ENCODE measurements at regions not wholly inside any gene's neighbourhood (a gene's known extent, or its start where the extent isn't known, plus 50 kb on each side); places are given as distances from the start of the nearest gene placed in this dataset.

DNA sequence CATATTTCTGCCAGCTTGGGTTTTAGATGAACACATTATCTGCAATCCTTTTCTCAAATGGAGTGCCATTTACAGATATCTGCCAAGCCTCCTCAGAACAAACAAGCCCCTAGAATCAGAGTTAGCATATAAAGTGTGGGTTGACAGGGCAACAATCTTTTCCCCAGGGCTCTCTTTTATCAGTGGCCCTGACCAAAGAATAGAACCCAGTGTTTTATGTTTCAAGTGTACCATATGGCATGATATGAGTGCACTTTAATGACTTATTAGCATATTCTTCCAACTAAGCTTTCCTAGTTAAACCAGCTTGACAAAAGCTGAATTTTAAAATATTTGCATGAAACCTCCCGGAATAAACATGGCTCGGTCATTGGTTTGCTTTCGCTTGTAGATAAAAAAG lies 57.3 kb downstream of the EVX1 start:
- no peak overlapping the region for H3K4me3 ChIP-seq
- peaks cover 8% of the 10 kb centered on the region; the same call in 1 of the 2 replicates for H3K27me3 ChIP-seq (replicated peaks)
- no peak for DNase-seq (ENCODE audit: low read depth in 1 of 2, low spot score in 2 of 2)
- H3K36me3 ChIP-seq: no peaks in the 10 kb centered on the region
- no peaks in the 10 kb centered on the region for H3K9me3 ChIP-seq (replicated peaks)
- no peaks in the 10 kb centered on the region for H3K4me1 ChIP-seq (replicated peaks)
- no peak overlapping the region for H3K27ac ChIP-seq

DNA sequence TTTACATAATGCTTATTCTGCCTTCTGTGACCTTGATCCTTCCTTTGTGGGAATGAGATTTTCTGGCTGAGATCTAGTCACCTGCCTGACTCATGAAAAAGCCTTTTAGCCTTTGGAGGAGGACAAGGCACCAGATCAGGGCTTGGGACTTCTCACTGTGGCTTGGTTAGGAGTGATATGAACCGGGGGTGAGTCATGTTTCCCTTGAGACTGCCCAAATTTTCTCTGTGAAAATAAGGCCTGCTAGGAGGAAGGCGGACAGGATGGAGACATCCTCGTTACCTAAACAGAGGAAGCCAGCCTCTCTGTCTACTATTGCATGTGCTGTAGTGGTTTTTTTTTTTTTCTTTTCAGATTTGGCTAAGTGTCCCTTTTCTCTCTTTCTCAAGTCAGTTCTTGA lies 57.8 kb downstream of the EVX1 start:
- no peak overlapping the region for H3K4me3 ChIP-seq
- no peaks in the 10 kb centered on the region for H3K4me1 ChIP-seq (replicated peaks)
- H3K36me3 ChIP-seq: no peaks in the 10 kb centered on the region
- H3K9me3 ChIP-seq (replicated peaks): no peaks in the 10 kb centered on the region
- no peak overlapping the region for H3K27ac ChIP-seq
- DNase-seq (ENCODE audit: low read depth in 1 of 2, low spot score in 2 of 2): no peak
- H3K27me3 ChIP-seq (replicated peaks): peaks cover 8% of the 10 kb centered on the region; the same call in 1 of the 2 replicates

DNA sequence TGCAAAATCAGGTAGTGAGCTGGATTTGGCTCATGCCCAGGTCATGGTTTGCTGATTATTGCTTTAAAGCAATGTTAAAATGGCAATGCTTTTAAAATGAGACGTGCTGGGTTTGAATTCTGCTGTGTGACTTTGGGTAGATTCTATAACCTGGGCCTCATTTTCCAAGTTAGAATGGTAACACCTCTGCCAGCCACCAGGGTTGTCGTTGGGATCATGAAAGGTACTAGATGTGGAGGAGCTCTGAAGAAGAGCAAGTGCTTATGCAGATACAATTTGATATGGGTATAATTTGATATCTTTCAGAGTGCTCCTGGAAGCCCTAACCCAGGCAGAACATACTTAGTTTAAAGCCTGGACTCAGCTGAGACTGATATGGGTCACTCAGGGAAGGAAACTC lies 60.0 kb downstream of the EVX1 start:
- Histone ChIP-seq H3K36me3 (no peaks in the 10 kb centered on the region), H3K9me3 (replicated peaks) (no peaks in the 10 kb centered on the region), H3K27me3 (replicated peaks) (peaks cover 8% of the 10 kb centered on the region; the same call in 1 of the 2 replicates)

GRCh38 chr7:27303026-27303425 lies 60.4 kb downstream of the EVX1 start:
- no peaks in the 10 kb centered on the region for H3K4me1 ChIP-seq (replicated peaks)
- no peak overlapping the region for H3K27ac ChIP-seq
- no peak for DNase-seq (ENCODE audit: low read depth in 1 of 2, low spot score in 2 of 2)
- H3K36me3 ChIP-seq: no peaks in the 10 kb centered on the region
- peaks cover 8% of the 10 kb centered on the region; the same call in 1 of the 2 replicates for H3K27me3 ChIP-seq (replicated peaks)
- no peaks in the 10 kb centered on the region for H3K9me3 ChIP-seq (replicated peaks)
- H3K4me3 ChIP-seq: no peak overlapping the region

More for the DNA sequence above, 60.0 kb downstream of the EVX1 start:
- no peak for DNase-seq (ENCODE audit: low read depth in 1 of 2, low spot score in 2 of 2)
- Histone ChIP-seq H3K27ac (no peak overlapping the region), H3K4me1 (replicated peaks) (no peaks in the 10 kb centered on the region), H3K4me3 (no peak overlapping the region)

DNA sequence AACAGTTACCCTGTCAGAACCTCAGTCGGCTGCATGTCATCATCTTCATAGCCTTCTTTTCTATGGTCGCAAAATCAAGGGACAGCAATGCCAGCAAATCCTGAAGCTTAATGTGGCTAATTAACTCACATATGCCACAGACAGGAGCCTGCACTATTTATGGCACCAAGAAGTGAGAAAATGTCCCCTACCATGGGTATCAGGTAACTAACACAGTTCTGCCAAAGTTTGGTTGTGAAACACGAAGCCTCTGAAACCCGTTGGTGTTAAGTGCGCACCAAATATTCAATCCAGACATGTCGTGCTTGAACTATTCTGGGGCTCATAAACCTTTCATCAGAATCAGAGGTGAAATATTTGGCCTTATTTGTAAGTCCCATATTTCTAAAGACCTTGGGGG lies 63.3 kb downstream of the EVX1 start:
- Histone ChIP-seq H3K27ac (no peak overlapping the region), H3K27me3 (replicated peaks) (peaks cover 8% of the 10 kb centered on the region; the same call in 1 of the 2 replicates), H3K36me3 (no peaks in the 10 kb centered on the region), H3K4me1 (replicated peaks) (no peaks in the 10 kb centered on the region), H3K9me3 (replicated peaks) (no peaks in the 10 kb centered on the region), H3K4me3 (no peak overlapping the region)
- no peak for DNase-seq (ENCODE audit: low read depth in 1 of 2, low spot score in 2 of 2)

- DNase-seq (ENCODE audit: low read depth in 1 of 2, low spot score in 2 of 2): no peak
- Histone ChIP-seq H3K4me1 (replicated peaks) (no peaks in the 10 kb centered on the region), H3K27me3 (replicated peaks) (peaks cover 10% of the 10 kb centered on the region), H3K9me3 (replicated peaks) (0 out of 2 replicates have a peak, but pooled peaks cover 2% of the 10 kb centered on the region), H3K27ac (no peak overlapping the region), H3K4me3 (no peak overlapping the region), H3K36me3 (no peaks in the 10 kb centered on the region)
Measured at GRCh38 chr7:27312820-27313219, 70.2 kb downstream of the EVX1 start.

DNA sequence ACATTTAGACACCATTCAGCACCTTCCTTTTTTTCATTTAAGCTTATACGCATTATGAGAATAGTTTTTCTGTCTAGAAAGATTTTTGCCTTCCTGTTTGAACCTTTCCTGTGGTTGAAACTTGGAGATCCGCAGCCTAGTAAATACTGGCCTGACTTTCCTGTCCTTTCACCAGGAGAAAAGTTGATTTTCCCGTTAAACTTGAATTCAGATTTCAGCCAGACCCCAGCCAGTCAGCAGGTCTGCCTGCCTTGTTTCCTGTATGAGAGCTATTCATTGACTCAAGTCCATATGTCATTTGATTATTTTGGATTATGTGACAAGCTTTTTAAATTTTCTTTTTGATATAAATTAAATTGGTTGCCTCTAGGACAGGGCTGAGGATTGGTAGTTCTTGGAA lies 71.5 kb downstream of the EVX1 start:
- no peaks in the 10 kb centered on the region for H3K4me1 ChIP-seq (replicated peaks)
- H3K27me3 ChIP-seq (replicated peaks): peaks cover 10% of the 10 kb centered on the region
- H3K9me3 ChIP-seq (replicated peaks): 0 out of 2 replicates have a peak, but pooled peaks cover 2% of the 10 kb centered on the region
- no peak for DNase-seq (ENCODE audit: low read depth in 1 of 2, low spot score in 2 of 2)
- no peaks in the 10 kb centered on the region for H3K36me3 ChIP-seq
- no peak overlapping the region for H3K27ac ChIP-seq
- no peak overlapping the region for H3K4me3 ChIP-seq

DNA sequence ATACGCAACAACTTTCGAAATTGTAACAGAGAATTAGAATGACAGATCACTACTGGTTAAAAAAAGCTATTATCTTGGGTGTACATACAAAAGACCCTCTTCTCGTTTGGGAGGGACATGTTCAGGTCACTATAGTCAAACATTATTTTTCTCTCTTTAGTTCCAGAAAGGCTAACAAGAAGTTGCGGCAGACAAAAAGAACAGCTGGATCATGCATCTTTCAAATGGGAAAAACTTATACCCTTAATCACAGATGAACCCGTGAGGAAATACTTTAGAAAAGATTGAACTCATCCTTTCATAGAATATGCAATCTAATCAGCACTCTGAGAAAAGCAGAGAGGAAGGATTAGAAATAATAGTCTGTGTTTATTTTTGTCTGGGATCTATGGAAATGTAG lies 72.5 kb downstream of the EVX1 start:
- no peak for DNase-seq (ENCODE audit: low read depth in 1 of 2, low spot score in 2 of 2)
- H3K27ac ChIP-seq: no peak overlapping the region

DNA sequence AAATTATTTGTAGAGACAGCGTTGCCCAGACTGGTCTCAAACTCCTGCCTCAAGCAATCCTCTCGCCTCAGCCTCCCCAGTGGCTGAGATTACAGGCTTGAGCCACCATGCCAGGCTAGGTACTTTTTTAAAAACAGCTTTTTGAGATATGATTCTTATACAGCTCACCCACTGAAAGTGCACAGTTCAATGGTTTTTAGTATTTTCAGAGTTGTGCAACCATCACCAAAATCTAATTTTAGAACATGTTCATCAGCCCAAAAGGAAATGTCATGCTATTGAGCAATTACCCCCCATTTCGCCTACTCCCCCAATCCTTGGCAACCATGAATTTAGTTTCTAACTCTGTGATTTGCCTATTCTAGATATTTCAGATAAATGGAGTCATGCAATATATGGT lies 73.7 kb downstream of the EVX1 start:
- Histone ChIP-seq H3K27ac (no peak overlapping the region), H3K4me3 (no peak overlapping the region), H3K9me3 (replicated peaks) (0 out of 2 replicates have a peak, but pooled peaks cover 2% of the 10 kb centered on the region), H3K4me1 (replicated peaks) (no peaks in the 10 kb centered on the region), H3K36me3 (no peaks in the 10 kb centered on the region), H3K27me3 (replicated peaks) (peaks cover 13% of the 10 kb centered on the region)
- no peak for DNase-seq (ENCODE audit: low read depth in 1 of 2, low spot score in 2 of 2)

More for the DNA sequence above, 72.5 kb downstream of the EVX1 start:
- Histone ChIP-seq H3K4me1 (replicated peaks) (no peaks in the 10 kb centered on the region), H3K27me3 (replicated peaks) (peaks cover 10% of the 10 kb centered on the region), H3K9me3 (replicated peaks) (0 out of 2 replicates have a peak, but pooled peaks cover 2% of the 10 kb centered on the region), H3K36me3 (no peaks in the 10 kb centered on the region), H3K4me3 (no peak overlapping the region)

DNA sequence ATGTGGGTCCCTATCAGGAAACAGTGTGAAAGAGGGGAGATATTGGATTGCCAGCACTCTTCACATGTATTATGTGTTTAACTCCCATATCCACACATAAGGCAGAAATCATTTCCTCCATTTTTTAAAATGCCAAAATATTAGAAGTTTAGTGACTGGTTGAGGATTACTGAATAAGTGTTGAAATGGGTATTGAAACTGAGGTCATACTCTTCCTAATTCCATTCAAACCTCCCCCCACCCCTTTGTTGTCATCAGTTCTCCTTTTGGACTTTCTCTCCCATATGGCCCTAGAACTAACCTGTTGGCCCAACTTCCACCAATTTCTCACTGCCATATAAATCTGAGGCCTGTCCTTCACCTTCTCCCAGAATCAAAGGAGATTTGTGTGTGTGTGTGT lies 81.6 kb downstream of the EVX1 start:
- Histone ChIP-seq H3K27me3 (replicated peaks) (peaks cover 3% of the 10 kb centered on the region; the same call in 1 of the 2 replicates), H3K4me1 (replicated peaks) (no peaks in the 10 kb centered on the region), H3K27ac (no peak overlapping the region), H3K36me3 (no peaks in the 10 kb centered on the region), H3K9me3 (replicated peaks) (no peaks in the 10 kb centered on the region; the same call in 1 of the 2 replicates), H3K4me3 (no peak overlapping the region)
- no peak for DNase-seq (ENCODE audit: low read depth in 1 of 2, low spot score in 2 of 2)

DNA sequence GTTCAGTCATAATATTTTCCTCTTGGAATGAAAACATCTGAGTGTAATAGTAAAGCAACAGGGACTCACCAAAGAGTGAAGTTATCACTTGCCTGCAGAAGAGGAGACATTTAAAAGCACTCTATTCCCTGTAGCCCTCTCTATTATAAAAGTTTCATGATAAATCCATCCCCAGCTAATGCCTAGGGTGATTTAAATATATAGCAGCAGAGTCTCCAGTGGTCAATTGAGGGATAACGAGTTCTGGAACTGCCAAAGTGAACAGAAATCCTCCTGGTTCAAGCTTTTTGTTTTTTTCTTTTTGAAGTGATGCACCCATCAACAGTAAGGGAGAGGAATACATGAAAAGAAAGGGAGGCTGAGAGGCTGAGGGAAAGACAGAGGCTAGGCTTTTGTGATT lies 87.3 kb downstream of the EVX1 start:
- H3K36me3 ChIP-seq: no peaks in the 10 kb centered on the region
- no peaks in the 10 kb centered on the region for H3K9me3 ChIP-seq (replicated peaks)
- no peak overlapping the region for H3K27ac ChIP-seq
- no peak overlapping the region for H3K4me3 ChIP-seq
- H3K27me3 ChIP-seq (replicated peaks): no peaks in the 10 kb centered on the region
- no peak for DNase-seq (ENCODE audit: low read depth in 1 of 2, low spot score in 2 of 2)
- H3K4me1 ChIP-seq (replicated peaks): no peaks in the 10 kb centered on the region

- no peak overlapping the region for H3K4me3 ChIP-seq
- no peaks in the 10 kb centered on the region for H3K4me1 ChIP-seq (replicated peaks)
- H3K36me3 ChIP-seq: no peaks in the 10 kb centered on the region
- no peaks in the 10 kb centered on the region for H3K9me3 ChIP-seq (replicated peaks)
- DNase-seq (ENCODE audit: low read depth in 1 of 2, low spot score in 2 of 2): no peak
- H3K27me3 ChIP-seq (replicated peaks): no peaks in the 10 kb centered on the region
- no peak overlapping the region for H3K27ac ChIP-seq
Measured at GRCh38 chr7:27339478-27339877, 96.9 kb downstream of the EVX1 start.

DNA sequence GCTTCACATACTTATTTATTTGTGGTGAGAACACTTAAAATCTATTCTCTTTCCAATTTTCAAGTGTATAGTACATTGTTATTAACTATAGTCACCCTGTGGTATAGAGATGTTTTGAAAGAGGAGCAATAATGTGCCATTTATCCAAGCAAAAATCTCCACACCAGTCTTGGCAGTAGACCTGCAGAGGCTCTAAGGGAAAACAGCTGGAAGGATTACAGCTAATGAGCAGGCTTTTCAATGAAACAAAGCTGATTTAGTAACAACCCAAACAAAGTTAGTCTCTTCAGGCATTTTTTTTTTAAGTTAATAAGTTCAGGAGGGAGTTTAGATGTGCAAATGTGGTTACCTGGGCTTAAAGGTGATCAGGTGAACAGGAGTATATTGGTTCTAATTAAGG lies 101.9 kb downstream of the EVX1 start:
- H3K27ac ChIP-seq: no peak overlapping the region
- no peak for DNase-seq (ENCODE audit: low read depth in 1 of 2, low spot score in 2 of 2)
- no peaks in the 10 kb centered on the region for H3K36me3 ChIP-seq
- H3K4me1 ChIP-seq (replicated peaks): peaks cover 10% of the 10 kb centered on the region
- H3K9me3 ChIP-seq (replicated peaks): no peaks in the 10 kb centered on the region
- no peak overlapping the region for H3K4me3 ChIP-seq
- H3K27me3 ChIP-seq (replicated peaks): no peaks in the 10 kb centered on the region

GRCh38 chr7:27345164-27345887 lies 102.7 kb downstream of the EVX1 start:
- H3K27ac ChIP-seq: no peak overlapping the region

DNA sequence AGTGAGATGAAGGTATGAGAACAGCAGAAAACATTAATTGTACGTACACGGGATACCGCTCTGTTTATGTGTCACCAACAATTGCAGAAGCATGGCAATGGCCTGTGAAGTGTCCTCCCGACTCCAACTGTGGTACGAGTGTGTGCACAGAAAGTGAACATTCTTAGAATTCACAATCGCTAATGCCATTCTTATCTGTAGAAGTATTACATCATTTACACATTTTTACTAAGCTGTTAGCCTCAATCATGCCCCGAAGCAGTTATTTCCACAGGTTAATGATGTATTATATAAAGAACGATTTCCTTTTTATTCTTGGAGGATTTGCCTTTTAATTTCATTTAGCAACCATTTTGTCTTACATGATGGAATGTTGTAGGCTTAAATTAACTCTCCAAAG lies 103.4 kb downstream of the EVX1 start:
- H3K27me3 ChIP-seq (replicated peaks): no peaks in the 10 kb centered on the region
- DNase-seq (ENCODE audit: low read depth in 1 of 2, low spot score in 2 of 2): no peak
- no peaks in the 10 kb centered on the region for H3K36me3 ChIP-seq

More at GRCh38 chr7:27345164-27345887, 102.7 kb downstream of the EVX1 start:
- H3K9me3 ChIP-seq (replicated peaks): no peaks in the 10 kb centered on the region
- no peak for DNase-seq (ENCODE audit: low read depth in 1 of 2, low spot score in 2 of 2)
- no peak overlapping the region for H3K4me3 ChIP-seq
- H3K36me3 ChIP-seq: no peaks in the 10 kb centered on the region
- H3K27me3 ChIP-seq (replicated peaks): no peaks in the 10 kb centered on the region
- H3K4me1 ChIP-seq (replicated peaks): peaks cover 10% of the 10 kb centered on the region

More for the DNA sequence above, 103.4 kb downstream of the EVX1 start:
- H3K4me1 ChIP-seq (replicated peaks): peaks cover 10% of the 10 kb centered on the region
- H3K27ac ChIP-seq: no peak overlapping the region
- H3K9me3 ChIP-seq (replicated peaks): no peaks in the 10 kb centered on the region
- H3K4me3 ChIP-seq: no peak overlapping the region
